Loucy (cell line): ENCODE measurements at regions not wholly inside any gene's neighbourhood (a gene's known extent, or its start where the extent isn't known, plus 50 kb on each side); places are given as distances from the start of the nearest gene placed in this dataset.

Experiments
- H2AFZ ChIP-seq: fragments of 200-600 bp; sonication (generic); 2 replicates; pipeline ENCODE4 v1.6.0; 2016; ENCODE audit warnings: antibody characterized with exemption, mild to moderate bottlenecking, low read length, moderate library complexity
- H3F3A ChIP-seq: fragments of 200-600 bp; 2 replicates; pipeline ENCODE4 v1.6.0; 2016; ENCODE audit warnings: antibody characterized with exemption, low read depth, mild to moderate bottlenecking
- H3K27me3 ChIP-seq: fragments of 200-600 bp; sonication (generic); 2 replicates; pipeline ENCODE4 v1.6.1; 2014; ENCODE audit warnings: low read length, mild to moderate bottlenecking; ENCODE audit not compliant: insufficient read depth, poor library complexity, severe bottlenecking
- H3K36me3 ChIP-seq: fragments of 200-600 bp; sonication (generic); 2 replicates; pipeline ENCODE4 v1.6.1; 2016; ENCODE audit warnings: low read length; ENCODE audit not compliant: insufficient read depth
- H3K4me1 ChIP-seq: fragments of 200-600 bp; sonication (generic); 2 replicates; pipeline ENCODE4 v1.5.1; 2014; ENCODE audit warnings: low read length, mild to moderate bottlenecking; ENCODE audit not compliant: insufficient read depth, poor library complexity, severe bottlenecking
- H3K4me2 ChIP-seq: fragments of 200-600 bp; sonication (generic); 2 replicates; pipeline ENCODE4 v1.6.0; 2014; ENCODE audit warnings: antibody characterized with exemption, low read length, low read depth, mild to moderate bottlenecking; ENCODE audit not compliant: poor library complexity, severe bottlenecking
- H3K4me3 ChIP-seq: fragments of 200-600 bp; sonication (generic); 2 replicates; pipeline ENCODE4 v1.5.1; 2014; ENCODE audit warnings: low read length, mild to moderate bottlenecking, mixed read lengths; ENCODE audit not compliant: poor library complexity, severe bottlenecking
- H3K79me2 ChIP-seq: fragments of 200-600 bp; sonication (generic); 2 replicates; pipeline ENCODE4 v1.6.1; 2014; ENCODE audit warnings: low read length; ENCODE audit not compliant: insufficient read depth
- H3K9ac ChIP-seq: fragments of 200-600 bp; sonication (generic); 2 replicates; pipeline ENCODE4 v1.6.0; 2014; ENCODE audit warnings: mild to moderate bottlenecking, low read depth, low read length, moderate library complexity; ENCODE audit not compliant: poor library complexity, severe bottlenecking
- H3K9me2 ChIP-seq: fragments of 200-600 bp; sonication (generic); replicated peaks from 2 replicates; pipeline ENCODE4 v1.6.1; 2016; ENCODE audit warnings: low read depth, low read length, mixed read lengths
- H3K9me3 ChIP-seq: fragments of 200-600 bp; sonication (generic); 2 replicates; pipeline ENCODE4 v1.6.1; 2014; ENCODE audit warnings: mild to moderate bottlenecking, antibody characterized with exemption, low read length, low read depth; ENCODE audit not compliant: insufficient read depth
- H4K20me1 ChIP-seq: fragments of 200-600 bp; sonication (generic); 2 replicates; pipeline ENCODE4 v1.6.0; 2014; ENCODE audit warnings: antibody characterized with exemption, low read length, mild to moderate bottlenecking; ENCODE audit not compliant: insufficient read depth, poor library complexity, severe bottlenecking
- CTCF ChIP-seq: fragments of 200-600 bp; sonication (generic); conservative IDR thresholded peaks from 2 replicates; pipeline ENCODE4 v1.5.1; 2014; ENCODE audit warnings: mild to moderate bottlenecking, antibody characterized with exemption, low read length
- EZH2phosphoT487 ChIP-seq: fragments of 200-600 bp; IDR thresholded peaks from 2 replicates; pipeline ENCODE4 v1.6.1; 2018; ENCODE audit warnings: antibody characterized with exemption, mild to moderate bottlenecking, moderate library complexity, borderline replicate concordance

- Histone ChIP-seq H3K9me3 (no peaks in the 10 kb centered on the region), H3K9me2 (no peaks in the 10 kb centered on the region), H3K4me2 (no peak overlapping the region), H3K36me3 (no peaks in the 10 kb centered on the region), H2AFZ (no peak overlapping the region), H3K27me3 (no peaks in the 10 kb centered on the region), H3K4me1 (no peaks in the 10 kb centered on the region), H3K9ac (no peak overlapping the region), H3K79me2 (no peaks in the 10 kb centered on the region), H4K20me1 (no peaks in the 10 kb centered on the region), H3F3A (no peaks in the 10 kb centered on the region), H3K4me3 (no peak overlapping the region)
- no peak for TF ChIP-seq EZH2phosphoT487
- TF ChIP-seq CTCF: no peak
These were observed 850.8 kb upstream of the RBFOX1 start for GRCh38 chr16:6481894-6482293.

- no peak overlapping the region for H2AFZ ChIP-seq
- no peaks in the 10 kb centered on the region for H3K79me2 ChIP-seq
- H3K27me3 ChIP-seq: no peaks in the 10 kb centered on the region
- no peaks in the 10 kb centered on the region for H3F3A ChIP-seq
- no peak for TF ChIP-seq EZH2phosphoT487
- no peak for TF ChIP-seq CTCF
- no peaks in the 10 kb centered on the region for H3K4me1 ChIP-seq
- H3K4me2 ChIP-seq: no peak overlapping the region
- no peaks in the 10 kb centered on the region for H3K9me3 ChIP-seq
- no peaks in the 10 kb centered on the region for H3K9me2 ChIP-seq
- no peaks in the 10 kb centered on the region for H3K36me3 ChIP-seq
- no peak overlapping the region for H3K9ac ChIP-seq
- H3K4me3 ChIP-seq: no peak overlapping the region
- H4K20me1 ChIP-seq: no peaks in the 10 kb centered on the region
These were observed 878.9 kb upstream of the RBFOX1 start for GRCh38 chr16:6453742-6454141.

- Histone ChIP-seq H3K79me2 (no peaks in the 10 kb centered on the region), H3K9me2 (no peaks in the 10 kb centered on the region), H2AFZ (no peak overlapping the region), H3F3A (no peaks in the 10 kb centered on the region), H3K36me3 (no peaks in the 10 kb centered on the region), H3K4me1 (no peaks in the 10 kb centered on the region), H3K4me3 (no peak overlapping the region), H4K20me1 (no peaks in the 10 kb centered on the region), H3K4me2 (no peak overlapping the region), H3K9me3 (no peaks in the 10 kb centered on the region), H3K27me3 (no peaks in the 10 kb centered on the region), H3K9ac (no peak overlapping the region)
- no peak for TF ChIP-seq CTCF
- TF ChIP-seq EZH2phosphoT487: no peak
These were observed 885.4 kb upstream of the RBFOX1 start for GRCh38 chr16:6447021-6447790.
